Activated T-helper 2 cell treated with anti-CD3 and anti-CD28 coated beads, Interferon-gamma antibody, Interleukin-2, Interleukin-4, amounts not matched to agents 10 μg/mL and 5 μg/mL and 100 μg/mL, durations not matched to agents 14 hours and 24 hours and 36 hours (primary cell): ENCODE measurements at regions not wholly inside any gene's neighbourhood (a gene's known extent, or its start where the extent isn't known, plus 50 kb on each side); places are given as distances from the start of the nearest gene placed in this dataset.
"Not testable (repeated sequence)": the region's sequence is repeated elsewhere in the genome, so short reads cannot be mapped to it uniquely, and the experiment has no call there.

Experiments
- DNase-seq: peaks from one replicate; pipeline ENCODE4 v3.0.0; 2021; ENCODE audit warnings: low spot score
- H3K27ac Mint-ChIP-seq: one replicate; pipeline ENCODE4 v1.8.0; 2021; ENCODE audit warnings: mixed read lengths
- H3K27me3 Mint-ChIP-seq: one replicate; pipeline ENCODE4 v1.8.0; 2021; ENCODE audit warnings: low read depth, mixed read lengths
- H3K36me3 Mint-ChIP-seq: one replicate; pipeline ENCODE4 v1.8.0; 2021; ENCODE audit warnings: low read depth, mixed read lengths
- H3K4me1 Mint-ChIP-seq: one replicate; pipeline ENCODE4 v1.8.0; 2021; ENCODE audit warnings: low read depth, mixed read lengths
- H3K4me3 Mint-ChIP-seq: one replicate; pipeline ENCODE4 v1.8.0; 2021; ENCODE audit warnings: low read depth, mild to moderate bottlenecking, moderate library complexity, mixed read lengths
- H3K9me3 Mint-ChIP-seq: one replicate; pipeline ENCODE4 v1.8.0; 2021; ENCODE audit warnings: mixed read lengths
- intact Hi-C: fragments of 100-400 bp; cut with micrococcal nuclease; formaldehyde crosslinking; loops from one replicate; pipeline ENCODE4 v1.15.1; 2023

DNA sequence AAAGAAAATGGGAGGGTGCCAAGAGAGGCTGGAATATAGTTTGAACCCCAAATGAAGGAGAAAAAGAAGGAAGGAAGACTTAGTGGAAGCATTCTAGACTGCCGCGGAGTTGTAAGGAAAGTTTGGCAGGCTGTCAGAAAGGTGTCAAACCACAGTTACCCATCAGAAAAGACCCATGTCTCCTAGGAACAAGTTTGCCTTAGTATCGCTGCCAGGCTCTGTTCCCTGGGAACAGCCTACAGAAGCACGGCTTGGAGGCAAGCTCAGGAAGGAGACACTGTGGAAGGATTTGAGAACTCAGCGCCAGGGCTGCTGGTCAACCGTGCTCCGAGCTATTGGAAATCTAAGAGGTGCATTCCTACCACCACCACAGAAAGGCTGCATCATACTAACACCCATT, 197.4 kb downstream of the RRAGC start:
- Mint-ChIP-seq H3K4me3 (no peak overlapping the region), H3K4me1 (no peaks in the 10 kb centered on the region), H3K27ac (no peak overlapping the region), H3K9me3 (peaks cover 4% of the 10 kb centered on the region), H3K36me3 (no peaks in the 10 kb centered on the region), H3K27me3 (peaks cover 15% of the 10 kb centered on the region)
- intact Hi-C loops: no loop called here
- DNase-seq: no peak

- intact Hi-C loops: no loop called here
- Mint-ChIP-seq H3K27me3 (peaks cover 14% of the 10 kb centered on the region), H3K4me3 (no peak overlapping the region), H3K9me3 (no peaks in the 10 kb centered on the region), H3K27ac (no peak overlapping the region), H3K4me1 (no peaks in the 10 kb centered on the region), H3K36me3 (no peaks in the 10 kb centered on the region)
- DNase-seq: no peak
Observed at GRCh38 chr1:38658883-38659282, 200.7 kb downstream of the RRAGC start.

DNA sequence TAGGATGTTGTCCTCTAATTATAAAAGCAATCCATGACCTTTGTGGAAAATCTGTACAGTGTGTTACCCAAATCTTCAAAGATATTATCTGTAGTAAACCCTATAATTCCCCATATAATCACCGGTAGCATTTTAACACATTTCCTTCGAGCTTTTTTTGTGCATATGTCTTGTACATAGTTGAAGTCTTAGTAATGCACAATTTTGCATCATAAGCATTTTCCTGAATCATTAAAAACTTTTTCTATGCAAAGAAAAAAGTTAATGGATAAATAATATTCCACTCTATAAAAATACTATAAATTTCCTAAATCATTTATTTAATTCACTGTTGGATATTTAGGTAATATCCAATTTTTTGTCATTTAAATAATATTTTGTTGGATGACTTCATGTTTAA, 201.7 kb downstream of the RRAGC start:
- no peaks in the 10 kb centered on the region for H3K36me3 Mint-ChIP-seq
- no peak overlapping the region for H3K27ac Mint-ChIP-seq
- H3K9me3 Mint-ChIP-seq: no peaks in the 10 kb centered on the region
- no peak overlapping the region for H3K4me3 Mint-ChIP-seq
- intact Hi-C loops: no loop called here
- H3K4me1 Mint-ChIP-seq: no peaks in the 10 kb centered on the region
- DNase-seq: no peak
- H3K27me3 Mint-ChIP-seq: peaks cover 12% of the 10 kb centered on the region

DNA sequence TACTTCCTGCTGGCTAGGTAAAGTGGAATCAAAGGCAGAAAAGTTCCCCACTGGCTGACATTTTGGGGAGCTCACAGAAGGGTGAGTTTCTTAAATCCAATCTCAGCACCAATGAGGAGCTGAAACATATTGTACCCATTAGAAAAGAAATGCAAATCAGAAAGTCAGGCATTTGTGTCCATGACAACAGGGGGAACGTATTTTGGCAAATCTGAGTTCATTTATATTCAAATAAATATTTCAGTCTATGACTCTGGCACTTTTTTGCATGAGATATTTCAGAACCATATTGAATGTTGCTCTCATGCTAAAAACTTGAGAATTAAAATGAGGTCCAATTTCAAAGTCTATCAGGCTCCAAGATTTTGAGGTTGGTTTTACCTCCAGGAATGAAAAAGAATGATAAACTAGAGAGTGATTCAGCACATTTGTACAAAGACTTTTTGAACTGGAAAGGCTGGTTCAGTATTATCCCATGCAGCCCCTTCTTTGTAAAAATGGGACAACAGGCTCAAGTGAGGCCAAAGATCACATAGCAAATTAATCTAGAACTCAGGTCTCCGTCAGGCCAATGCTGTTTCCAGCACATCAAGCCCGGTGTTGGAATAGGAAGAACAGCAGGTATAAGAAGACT, 202.2 kb downstream of the RRAGC start:
- Mint-ChIP-seq H3K4me1 (no peaks in the 10 kb centered on the region), H3K9me3 (no peaks in the 10 kb centered on the region), H3K36me3 (no peaks in the 10 kb centered on the region), H3K27me3 (peaks cover 12% of the 10 kb centered on the region), H3K4me3 (no peak overlapping the region), H3K27ac (no peak overlapping the region)
- no peak for DNase-seq
- intact Hi-C loops: no loop called here

DNA sequence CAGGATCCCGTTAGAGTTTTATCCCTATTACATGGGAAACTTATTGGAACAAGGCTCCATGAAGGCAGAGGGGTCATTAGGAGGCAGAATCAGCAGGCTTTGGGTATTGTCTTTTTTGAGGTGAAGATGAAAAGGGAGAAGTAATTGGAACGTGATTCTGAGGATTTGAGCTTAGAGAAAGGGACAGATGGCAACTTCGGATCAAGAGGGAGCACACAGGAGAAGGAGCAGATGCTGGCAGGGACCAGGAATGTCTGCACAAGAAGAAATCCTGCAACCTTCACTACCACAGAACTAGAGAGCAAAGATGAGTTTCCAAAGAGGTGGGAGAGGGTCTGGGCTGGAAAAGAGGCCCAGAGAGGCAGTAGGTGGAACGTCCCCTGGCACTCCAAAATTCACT, 202.8 kb downstream of the RRAGC start:
- peaks cover 12% of the 10 kb centered on the region for H3K27me3 Mint-ChIP-seq

DNA sequence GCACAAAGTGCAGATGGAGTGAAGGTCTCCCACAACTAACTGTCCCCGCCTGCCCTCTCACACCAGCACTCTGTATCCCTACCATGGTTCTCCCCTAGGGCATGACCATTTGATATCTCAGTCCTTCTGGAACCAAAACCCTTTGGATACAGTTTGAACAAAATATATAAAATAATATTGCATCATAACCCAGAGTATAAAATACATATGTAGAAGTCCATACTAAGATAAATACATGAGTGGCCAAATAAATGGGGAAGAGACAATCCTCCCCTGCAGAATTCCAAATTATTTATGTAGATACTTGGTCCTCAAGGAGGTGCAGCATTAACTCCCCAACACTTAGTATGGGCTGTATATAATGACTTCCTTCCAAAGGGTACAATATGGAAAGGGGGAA, 207.4 kb downstream of the RRAGC start:
- intact Hi-C loops: no loop called here
- H3K4me3 Mint-ChIP-seq: no peak overlapping the region
- H3K36me3 Mint-ChIP-seq: no peaks in the 10 kb centered on the region
- H3K27ac Mint-ChIP-seq: no peak overlapping the region
- no peaks in the 10 kb centered on the region for H3K4me1 Mint-ChIP-seq
- H3K9me3 Mint-ChIP-seq: no peaks in the 10 kb centered on the region
- no peak for DNase-seq
- H3K27me3 Mint-ChIP-seq: peaks cover 9% of the 10 kb centered on the region

More for the DNA sequence above, 202.8 kb downstream of the RRAGC start:
- Mint-ChIP-seq H3K4me1 (no peaks in the 10 kb centered on the region), H3K27ac (no peak overlapping the region), H3K36me3 (no peaks in the 10 kb centered on the region), H3K9me3 (no peaks in the 10 kb centered on the region), H3K4me3 (no peak overlapping the region)
- intact Hi-C loops: no loop called here
- DNase-seq: no peak

DNA sequence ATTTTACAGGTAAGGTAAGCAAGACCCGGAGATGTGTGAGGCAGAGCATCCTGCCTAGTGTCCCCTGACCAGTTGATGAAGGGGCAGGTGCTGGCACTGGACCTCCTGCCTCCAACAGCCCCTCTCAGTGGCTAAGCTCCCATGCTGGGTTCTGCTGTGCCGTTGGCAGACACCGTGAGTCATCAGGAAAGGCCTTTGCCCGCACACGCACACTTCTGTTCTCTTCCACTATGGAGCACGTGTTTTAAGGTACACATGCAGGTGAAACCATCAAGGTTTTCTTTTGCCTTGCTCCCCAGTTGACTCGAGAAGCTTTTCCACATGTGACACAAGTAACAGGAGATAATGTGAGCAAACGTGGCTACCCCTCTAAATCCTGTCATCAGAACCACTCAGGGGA, 207.9 kb downstream of the RRAGC start:
- intact Hi-C loops: no loop called here
- Mint-ChIP-seq H3K4me3 (no peak overlapping the region), H3K36me3 (no peaks in the 10 kb centered on the region), H3K4me1 (no peaks in the 10 kb centered on the region), H3K27ac (no peak overlapping the region), H3K27me3 (peaks cover 9% of the 10 kb centered on the region), H3K9me3 (no peaks in the 10 kb centered on the region)
- DNase-seq: no peak

DNA sequence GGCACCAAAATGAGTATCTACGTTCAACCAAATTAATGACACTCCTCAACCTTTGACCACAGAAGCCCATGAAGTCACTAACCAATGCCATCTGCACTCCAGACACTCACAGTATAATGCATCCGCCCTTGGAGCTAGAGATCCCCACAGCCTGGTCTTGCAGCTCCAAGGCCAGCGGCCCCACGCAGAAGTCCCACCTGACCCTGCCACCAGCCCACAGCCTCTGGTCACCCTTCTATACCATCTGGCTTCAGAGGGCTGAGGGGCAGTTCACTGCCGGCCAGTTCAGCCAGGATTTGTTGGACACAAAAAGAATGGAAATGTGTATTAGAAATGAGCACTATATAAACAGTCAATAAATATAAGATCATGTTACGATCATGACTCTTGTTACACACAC, 211.2 kb downstream of the RRAGC start:
- intact Hi-C loops: no loop called here
- no peaks in the 10 kb centered on the region for H3K36me3 Mint-ChIP-seq
- H3K27me3 Mint-ChIP-seq: no peaks in the 10 kb centered on the region
- H3K4me3 Mint-ChIP-seq: no peak overlapping the region
- no peak for DNase-seq
- no peak overlapping the region for H3K27ac Mint-ChIP-seq
- H3K4me1 Mint-ChIP-seq: no peaks in the 10 kb centered on the region
- no peaks in the 10 kb centered on the region for H3K9me3 Mint-ChIP-seq

DNA sequence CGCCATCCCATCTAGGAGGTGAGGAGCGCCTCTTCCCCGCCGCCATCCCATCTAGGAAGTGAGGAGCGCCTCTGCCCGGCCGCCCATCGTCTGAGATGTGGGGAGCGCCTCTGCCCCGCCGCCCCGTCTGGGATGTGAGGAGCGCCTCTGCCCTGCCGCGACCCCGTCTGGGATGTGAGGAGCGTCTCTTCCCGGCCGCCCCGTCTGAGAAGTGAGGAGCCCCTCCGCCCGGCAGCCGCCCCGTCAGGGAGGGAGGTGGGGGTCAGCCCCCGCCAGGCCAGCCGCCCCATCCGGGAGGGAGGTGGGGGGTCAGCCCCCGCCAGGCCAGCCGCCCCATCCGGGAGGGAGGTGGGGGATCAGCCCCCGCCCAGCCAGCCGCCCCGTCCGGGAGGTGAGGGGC, 212.2 kb downstream of the RRAGC start:
- H3K27me3 Mint-ChIP-seq, H3K36me3 Mint-ChIP-seq, DNase-seq, H3K4me3 Mint-ChIP-seq, H3K4me1 Mint-ChIP-seq, H3K27ac Mint-ChIP-seq, intact Hi-C loops, H3K9me3 Mint-ChIP-seq: not testable (repeated sequence)

GRCh38 chr1:38644092-38644491, 215.5 kb downstream of the RRAGC start:
- H3K27ac Mint-ChIP-seq: no peak overlapping the region
- DNase-seq: no peak
- intact Hi-C loops: no loop called here

GRCh38 chr1:38641661-38642060, 217.9 kb downstream of the RRAGC start:
- Mint-ChIP-seq H3K4me1 (no peaks in the 10 kb centered on the region), H3K36me3 (no peaks in the 10 kb centered on the region), H3K4me3 (no peak overlapping the region), H3K27me3 (peaks cover 7% of the 10 kb centered on the region), H3K27ac (no peak overlapping the region), H3K9me3 (peaks cover 7% of the 10 kb centered on the region)
- intact Hi-C loops: no loop called here
- no peak for DNase-seq

More at GRCh38 chr1:38644092-38644491, 215.5 kb downstream of the RRAGC start:
- H3K4me3 Mint-ChIP-seq: no peak overlapping the region
- H3K27me3 Mint-ChIP-seq: no peaks in the 10 kb centered on the region
- H3K36me3 Mint-ChIP-seq: no peaks in the 10 kb centered on the region
- H3K9me3 Mint-ChIP-seq: peaks cover 7% of the 10 kb centered on the region
- H3K4me1 Mint-ChIP-seq: no peaks in the 10 kb centered on the region

- Mint-ChIP-seq H3K4me3 (no peak overlapping the region), H3K36me3 (no peaks in the 10 kb centered on the region), H3K27me3 (peaks cover 12% of the 10 kb centered on the region), H3K9me3 (peaks cover 7% of the 10 kb centered on the region), H3K4me1 (no peaks in the 10 kb centered on the region), H3K27ac (no peak overlapping the region)
- intact Hi-C loops: no loop called here
- no peak for DNase-seq
Observed at GRCh38 chr1:38640371-38640770, 219.2 kb downstream of the RRAGC start.

GRCh38 chr1:38628241-38628640, 231.3 kb downstream of the RRAGC start:
- H3K36me3 Mint-ChIP-seq: no peaks in the 10 kb centered on the region
- H3K4me1 Mint-ChIP-seq: no peaks in the 10 kb centered on the region
- intact Hi-C loops: no loop called here
- H3K9me3 Mint-ChIP-seq: no peaks in the 10 kb centered on the region
- no peak for DNase-seq
- H3K4me3 Mint-ChIP-seq: no peak overlapping the region
- no peak overlapping the region for H3K27ac Mint-ChIP-seq
- peaks cover 12% of the 10 kb centered on the region for H3K27me3 Mint-ChIP-seq

DNA sequence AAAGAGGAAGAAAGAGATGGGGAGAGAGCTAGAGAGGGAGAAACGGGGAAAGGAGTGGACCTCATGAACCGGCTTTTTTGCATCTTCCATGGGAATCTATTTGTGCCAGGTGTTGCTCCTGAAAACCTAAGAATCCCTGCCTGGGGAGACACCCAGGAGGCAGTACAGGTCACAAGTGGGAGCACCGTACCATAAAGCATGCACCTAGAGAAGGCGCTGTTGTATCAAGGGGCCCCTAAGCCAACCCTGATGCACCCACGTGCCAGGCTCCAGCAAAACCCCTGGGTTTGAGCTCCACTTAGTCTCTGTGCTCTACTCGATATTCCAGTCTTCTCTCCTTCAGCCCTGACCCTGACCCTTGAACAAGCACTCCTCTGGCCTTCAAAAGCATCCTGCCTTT, 233.6 kb downstream of the RRAGC start:
- intact Hi-C loops: no loop called here
- H3K9me3 Mint-ChIP-seq: no peaks in the 10 kb centered on the region
- no peaks in the 10 kb centered on the region for H3K36me3 Mint-ChIP-seq
- no peak overlapping the region for H3K27ac Mint-ChIP-seq
- H3K4me1 Mint-ChIP-seq: no peaks in the 10 kb centered on the region
- H3K4me3 Mint-ChIP-seq: no peak overlapping the region
- DNase-seq: no peak
- H3K27me3 Mint-ChIP-seq: peaks cover 4% of the 10 kb centered on the region
